K562 (cell line): ENCODE measurements at regions not wholly inside any gene's neighbourhood (a gene's known extent, or its start where the extent isn't known, plus 50 kb on each side); places are given as distances from the start of the nearest gene placed in this dataset.
A peak's percentile ranks its signal among the peaks of the same experiment; 100 is the strongest.

Experiments
- ARID4B ChIP-seq: sonication (generic); formaldehyde crosslinking; IDR thresholded peaks from 2 replicates; pipeline ENCODE4 v1.8.0; 2022; ENCODE audit warnings: mild to moderate bottlenecking, missing genetic modification reagents
- ATF3 ChIP-seq, 2 experiments: fragments of 450-650 bp in 1 of 2; sonication (generic) in 1 of 2; formaldehyde crosslinking in 1 of 2; IDR thresholded peaks in 1 of 2; conservative IDR thresholded peaks in 1 of 2; 2 replicates each; pipeline versions ENCODE4 v1.6.1 to v1.8.1; 2016 to 2023; ENCODE audit warnings: mild to moderate bottlenecking in 2 of 2, moderate library complexity in 2 of 2, inconsistent platforms in 1 of 2, missing genetic modification reagents in 1 of 2
- C11orf30 ChIP-seq: fragments of 450-650 bp; IDR thresholded peaks from 2 replicates; pipeline ENCODE4 v1.6.1; 2016; ENCODE audit warnings: low read depth, mild to moderate bottlenecking
- CHD2 ChIP-seq: IDR thresholded peaks from 2 replicates; pipeline ENCODE4 v1.6.1; 2011; ENCODE audit warnings: low read depth, low read length
- CHD4 ChIP-seq: fragments of 200-600 bp; sonication (generic); IDR thresholded peaks from 3 replicates; pipeline ENCODE4 v1.6.1; 2012; ENCODE audit warnings: low read depth, mild to moderate bottlenecking, mixed read lengths, low read length, inconsistent platforms; ENCODE audit not compliant: insufficient read depth, insufficient replicate concordance, poor library complexity, severe bottlenecking
- EP400 ChIP-seq: fragments of 450-650 bp; IDR thresholded peaks from 2 replicates; pipeline ENCODE4 v1.6.1; 2017; ENCODE audit warnings: antibody characterized with exemption, mild to moderate bottlenecking, moderate library complexity
- ESRRB ChIP-seq: fragments of 250-450 bp; sonication (Bioruptor Pico); IDR thresholded peaks from 2 replicates; pipeline ENCODE4 v1.5.0; 2020; ENCODE audit warnings: mild to moderate bottlenecking, moderate library complexity, borderline replicate concordance
- FOSL1 ChIP-seq: fragments of 200-800 bp; sonication (Bioruptor generic); conservative IDR thresholded peaks from 2 replicates; pipeline ENCODE4 v1.6.1; 2016; ENCODE audit warnings: missing genetic modification characterization, missing compliant biosample characterization
- FOXM1 ChIP-seq, 2 experiments: fragments of 450-650 bp in 1 of 2; sonication (generic) in 1 of 2; formaldehyde crosslinking in 1 of 2; IDR thresholded peaks; 2 replicates each; pipeline versions ENCODE4 v1.6.1 to v1.9.0; 2017 to 2022; ENCODE audit warnings: low read depth in 2 of 2, mild to moderate bottlenecking in 2 of 2, missing genetic modification reagents in 1 of 2, moderate library complexity in 1 of 2
- HDAC1 ChIP-seq, 2 experiments: fragments of 450-650 bp; IDR thresholded peaks; 2 replicates each; pipeline ENCODE4 v1.6.1; 2016 to 2017; ENCODE audit warnings: inconsistent platforms in 1 of 2, mild to moderate bottlenecking in 1 of 2, moderate library complexity in 1 of 2
- HNRNPLL ChIP-seq: fragments of 200-400 bp; formaldehyde crosslinking; IDR thresholded peaks from 2 replicates; pipeline ENCODE4 v1.6.1; 2017; ENCODE audit warnings: low read length, low read depth, mild to moderate bottlenecking; ENCODE audit not compliant: poor library complexity, severe bottlenecking
- PHF20 ChIP-seq: fragments of 450-650 bp; IDR thresholded peaks from 2 replicates; pipeline ENCODE4 v1.6.1; 2018; ENCODE audit not compliant: partially characterized antibody
- POLR2AphosphoS2 ChIP-seq: IDR thresholded peaks from 2 replicates; pipeline ENCODE4 v1.6.1; 2012; ENCODE audit warnings: low read length, improper control_type of control experiment
- POU5F1 ChIP-seq: fragments of 150-350 bp; IDR thresholded peaks from 2 replicates; pipeline ENCODE4 v1.6.1; 2014; ENCODE audit warnings: borderline replicate concordance, low read length, low read depth, mild to moderate bottlenecking; ENCODE audit not compliant: partially characterized antibody
- PRMT5 ChIP-seq: sonication (generic); formaldehyde crosslinking; IDR thresholded peaks from 2 replicates; pipeline ENCODE4 v1.5.0; 2020; ENCODE audit warnings: missing genetic modification reagents
- PTTG1 ChIP-seq: fragments of 450-650 bp; IDR thresholded peaks from 2 replicates; pipeline ENCODE4 v1.6.1; 2016; ENCODE audit warnings: low read depth, mild to moderate bottlenecking, missing genetic modification characterization, missing compliant biosample characterization
- RB1 ChIP-seq: fragments of 450-650 bp; IDR thresholded peaks from 2 replicates; pipeline ENCODE4 v1.6.1; 2017; ENCODE audit warnings: low read depth, mild to moderate bottlenecking
- RHOXF2B ChIP-seq: fragments of 250-450 bp; sonication (Bioruptor Pico); conservative IDR thresholded peaks from 2 replicates; pipeline ENCODE4 v1.5.1; 2021
- TCF7L2 ChIP-seq: fragments of 150-350 bp; IDR thresholded peaks from 2 replicates; pipeline ENCODE4 v1.6.1; 2016; ENCODE audit warnings: low read depth, mild to moderate bottlenecking, low read length, moderate library complexity
- TSC22D4 ChIP-seq: fragments of 450-650 bp; IDR thresholded peaks from 2 replicates; pipeline ENCODE4 v1.6.1; 2016; ENCODE audit warnings: missing genetic modification characterization, missing biosample characterization, control low read depth
- ZC3H8 ChIP-seq: fragments of 450-650 bp; IDR thresholded peaks from 2 replicates; pipeline ENCODE4 v1.6.1; 2017
- ZNF695 ChIP-seq: fragments of 450-650 bp; formaldehyde crosslinking; IDR thresholded peaks from 2 replicates; pipeline ENCODE4 v1.4.0; 2020; ENCODE audit warnings: mild to moderate bottlenecking, moderate library complexity
- ZZZ3 ChIP-seq: fragments of 450-650 bp; IDR thresholded peaks from 2 replicates; pipeline ENCODE4 v1.6.1; 2016; ENCODE audit warnings: antibody characterized with exemption, mild to moderate bottlenecking, moderate library complexity

DNA sequence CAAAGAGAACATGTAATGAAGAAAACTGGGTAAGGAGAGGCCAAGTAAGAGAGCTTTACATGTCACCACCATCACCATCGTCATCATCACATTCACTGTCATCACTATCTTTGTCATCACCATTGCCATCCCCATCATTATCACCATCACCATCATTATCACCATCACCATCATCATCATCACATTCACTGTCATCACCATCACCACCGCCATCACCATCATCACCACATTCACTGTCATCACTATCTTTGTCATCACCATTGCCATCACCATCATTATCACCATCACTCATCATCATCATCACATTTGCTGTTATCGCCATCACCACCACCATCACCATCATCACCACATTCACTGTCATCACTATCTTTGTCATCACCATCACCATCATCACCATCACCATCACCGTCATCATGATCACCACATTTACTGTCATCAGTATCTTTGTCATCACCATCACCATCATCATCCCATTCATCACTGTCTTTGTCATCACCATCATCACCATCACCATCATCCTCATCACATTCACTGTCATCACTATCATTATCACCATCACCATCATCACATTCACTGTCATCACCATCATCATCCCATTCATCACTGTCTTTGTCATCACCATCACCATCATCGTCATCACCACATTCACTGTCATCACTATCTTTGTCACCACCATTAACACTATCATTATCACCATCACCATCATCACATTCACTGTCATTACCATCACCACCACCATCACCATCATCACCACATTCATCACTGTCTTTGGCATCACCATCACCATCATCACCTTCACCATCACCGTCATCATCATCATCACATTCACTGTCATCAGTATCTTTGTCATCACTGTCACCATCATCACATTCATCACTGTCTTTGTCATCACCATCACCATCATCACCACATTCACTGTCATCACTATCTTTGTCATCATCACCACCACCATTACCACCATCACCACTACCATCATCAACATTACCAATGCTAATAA is 172.3 kb downstream of the ERMARD start (continued):
- TF ChIP-seq PTTG1 (tag): no peak
- no peak for TF ChIP-seq ZNF695 (CRISPR knock-in tag)
- no peak for TF ChIP-seq POLR2AphosphoS2
- no peak for TF ChIP-seq CHD4
- peak; percentile 20 for TF ChIP-seq PHF20
- no peak for TF ChIP-seq TCF7L2
- peak; percentile 30; the same call in 1 of the 2 replicates for TF ChIP-seq TSC22D4 (tag)
- TF ChIP-seq ESRRB (CRISPR knock-in tag): no peak
- TF ChIP-seq ATF3 (IDR thresholded peaks at IDR 0.05): peak; percentile 31; the same call in 1 of the 2 replicates
- no peak for TF ChIP-seq ATF3 (CRISPR knock-in tag; conservative IDR thresholded peaks at IDR 0.05)
- no peak for TF ChIP-seq PRMT5 (CRISPR knock-in tag)
- no peak for TF ChIP-seq RB1
- TF ChIP-seq CHD2: no peak
- TF ChIP-seq ZC3H8: no peak
- no peak for TF ChIP-seq ARID4B
- no peak for TF ChIP-seq ZZZ3
- TF ChIP-seq EP400: no peak
- no peak for TF ChIP-seq C11orf30
- TF ChIP-seq HNRNPLL: no peak
- TF ChIP-seq FOSL1: no peak
- TF ChIP-seq FOXM1 (IDR thresholded peaks at IDR 0.05; ENCODE audit: low read depth): no peak
- TF ChIP-seq FOXM1 (CRISPR knock-in tag; IDR thresholded peaks at IDR 0.05; ENCODE audit: low read depth): no peak
- no peak for TF ChIP-seq HDAC1 (IDR thresholded peaks at IDR 0.05)
- TF ChIP-seq RHOXF2B: no peak
- no peak for TF ChIP-seq POU5F1
